Stimulated activated CD4-positive, alpha-beta T cell treated with anti-CD3 and anti-CD28 coated beads, Interleukin-12 subunit alpha, Interleukin-12 subunit beta, amount 100 ng/mL, for 4 hours (primary cell): ENCODE measurements at regions not wholly inside any gene's neighbourhood (a gene's known extent, or its start where the extent isn't known, plus 50 kb on each side); places are given as distances from the start of the nearest gene placed in this dataset.
"Not testable (repeated sequence)": the region's sequence is repeated elsewhere in the genome, so short reads cannot be mapped to it uniquely, and the experiment has no call there.

ENCODE experiments used
- DNase-seq: peaks from one replicate; pipeline ENCODE4 v3.0.0-alpha.2; 2020

- DNase-seq, result no peak
Observed at GRCh38 chr4:81375745-81376144, 96.0 kb downstream of the RASGEF1B start.

GRCh38 chr4:81369886-81370285 lies 101.8 kb downstream of the RASGEF1B start:
- DNase-seq, result no peak

- no peak for DNase-seq
Observed at GRCh38 chr4:81366779-81367178, 104.9 kb downstream of the RASGEF1B start.

- DNase-seq, result no peak
Observed at GRCh38 chr4:81360737-81361136, 111.0 kb downstream of the RASGEF1B start.

GRCh38 chr4:81359207-81359606 lies 112.5 kb downstream of the RASGEF1B start:
- no peak for DNase-seq

GRCh38 chr4:81358154-81358553 lies 113.6 kb downstream of the RASGEF1B start:
- DNase-seq, result no peak

GRCh38 chr4:81356621-81357020 lies 115.1 kb downstream of the RASGEF1B start:
- DNase-seq, result no peak

GRCh38 chr4:81355136-81355535 lies 116.6 kb downstream of the RASGEF1B start:
- DNase-seq, result no peak

- DNase-seq, result no peak
Observed at GRCh38 chr4:81353861-81354260, 117.8 kb downstream of the RASGEF1B start.

- no peak for DNase-seq
Observed at GRCh38 chr4:81352446-81352835, 119.3 kb downstream of the RASGEF1B start.

GRCh38 chr4:81351654-81352445 lies 119.9 kb downstream of the RASGEF1B start:
- peak; percentile 68 for DNase-seq

GRCh38 chr4:81350040-81350439 lies 121.7 kb downstream of the RASGEF1B start:
- DNase-seq, result no peak

GRCh38 chr4:81348778-81349094 lies 123.0 kb downstream of the RASGEF1B start:
- no peak for DNase-seq

- DNase-seq, result no peak
Observed at GRCh38 chr4:81348086-81348777, 123.5 kb downstream of the RASGEF1B start.

GRCh38 chr4:81346719-81347118 lies 125.0 kb downstream of the RASGEF1B start:
- DNase-seq, result no peak

- DNase-seq, result no peak
Observed at GRCh38 chr4:81343536-81343935, 128.2 kb downstream of the RASGEF1B start.

GRCh38 chr4:81343046-81343445 lies 128.0 kb upstream of the PRKG2 start:
- DNase-seq, result no peak

GRCh38 chr4:81337211-81337610 lies 122.2 kb upstream of the PRKG2 start:
- DNase-seq, result no peak

GRCh38 chr4:81335122-81335912 lies 120.3 kb upstream of the PRKG2 start:
- no peak for DNase-seq

GRCh38 chr4:81330018-81330417 lies 115.0 kb upstream of the PRKG2 start:
- no peak for DNase-seq

GRCh38 chr4:81326581-81326980 lies 111.6 kb upstream of the PRKG2 start:
- DNase-seq, result no peak

- not testable (repeated sequence) for DNase-seq
Observed at GRCh38 chr4:81324594-81324993, 109.6 kb upstream of the PRKG2 start.

- DNase-seq, result no peak
Observed at GRCh38 chr4:81319657-81320056, 104.6 kb upstream of the PRKG2 start.
